ENCODE measurements at regions not wholly inside any gene's neighbourhood (a gene's known extent, or its start where the extent isn't known, plus 50 kb on each side); places are given as distances from the start of the nearest gene placed in this dataset.

DNA sequence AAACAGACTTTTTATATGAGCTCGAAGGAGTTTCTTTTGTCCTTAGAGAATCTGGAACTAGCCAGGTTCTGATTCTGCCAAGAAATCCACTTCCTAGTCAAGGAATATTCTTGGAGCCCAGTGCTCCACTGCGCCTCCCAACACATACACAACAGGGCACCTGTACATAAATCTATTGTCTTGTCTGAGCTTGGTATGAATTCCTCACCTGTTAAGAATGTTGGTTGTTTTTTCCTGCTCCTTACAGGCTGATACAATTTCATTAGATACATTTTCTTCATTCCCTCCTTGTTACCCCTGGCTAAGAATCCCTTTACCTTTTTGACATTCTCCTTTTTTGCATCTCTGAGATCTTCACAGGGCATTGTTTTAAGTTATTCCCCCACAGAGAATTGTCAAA, 56.0 kb upstream of the FZD7 start:
- no peak for DNase-seq (ENCODE audit: extremely low spot score, unreplicated experiment)
- H3K27ac Mint-ChIP-seq, result peak overlapping the region; percentile 87
- H3K9me3 Mint-ChIP-seq, result no peaks in the 10 kb centered on the region
- no peaks in the 10 kb centered on the region for H3K36me3 Mint-ChIP-seq
- H3K27me3 Mint-ChIP-seq, result no peaks in the 10 kb centered on the region
- TF ChIP-seq, protein P1, sequence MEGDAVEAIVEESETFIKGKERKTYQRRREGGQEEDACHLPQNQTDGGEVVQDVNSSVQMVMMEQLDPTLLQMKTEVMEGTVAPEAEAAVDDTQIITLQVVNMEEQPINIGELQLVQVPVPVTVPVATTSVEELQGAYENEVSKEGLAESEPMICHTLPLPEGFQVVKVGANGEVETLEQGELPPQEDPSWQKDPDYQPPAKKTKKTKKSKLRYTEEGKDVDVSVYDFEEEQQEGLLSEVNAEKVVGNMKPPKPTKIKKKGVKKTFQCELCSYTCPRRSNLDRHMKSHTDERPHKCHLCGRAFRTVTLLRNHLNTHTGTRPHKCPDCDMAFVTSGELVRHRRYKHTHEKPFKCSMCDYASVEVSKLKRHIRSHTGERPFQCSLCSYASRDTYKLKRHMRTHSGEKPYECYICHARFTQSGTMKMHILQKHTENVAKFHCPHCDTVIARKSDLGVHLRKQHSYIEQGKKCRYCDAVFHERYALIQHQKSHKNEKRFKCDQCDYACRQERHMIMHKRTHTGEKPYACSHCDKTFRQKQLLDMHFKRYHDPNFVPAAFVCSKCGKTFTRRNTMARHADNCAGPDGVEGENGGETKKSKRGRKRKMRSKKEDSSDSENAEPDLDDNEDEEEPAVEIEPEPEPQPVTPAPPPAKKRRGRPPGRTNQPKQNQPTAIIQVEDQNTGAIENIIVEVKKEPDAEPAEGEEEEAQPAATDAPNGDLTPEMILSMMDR (conservative IDR thresholded peaks at IDR 0.05), result no peak
- H3K4me3 Mint-ChIP-seq, result peak overlapping the region; percentile 45
- peaks cover 33% of the 10 kb centered on the region for H3K4me1 Mint-ChIP-seq (ENCODE audit: unreplicated experiment)

GRCh38 chr2:201978333-201978732, 55.3 kb upstream of the FZD7 start:
- H3K9me3 Mint-ChIP-seq, result no peaks in the 10 kb centered on the region
- H3K4me3 Mint-ChIP-seq, result no peak overlapping the region
- TF ChIP-seq, protein P1 (conservative IDR thresholded peaks at IDR 0.05), result no peak
- H3K4me1 Mint-ChIP-seq (ENCODE audit: unreplicated experiment), result peaks cover 33% of the 10 kb centered on the region
- no peak overlapping the region for H3K27ac Mint-ChIP-seq
- no peaks in the 10 kb centered on the region for H3K27me3 Mint-ChIP-seq
- no peaks in the 10 kb centered on the region for H3K36me3 Mint-ChIP-seq
- DNase-seq (ENCODE audit: extremely low spot score, unreplicated experiment), result no peak

GRCh38 chr2:201978986-201979385, 54.7 kb upstream of the FZD7 start:
- Mint-ChIP-seq H3K4me3 (no peak overlapping the region), H3K9me3 (no peaks in the 10 kb centered on the region), H3K36me3 (no peaks in the 10 kb centered on the region), H3K27ac (no peak overlapping the region), H3K27me3 (no peaks in the 10 kb centered on the region), H3K4me1 (ENCODE audit: unreplicated experiment) (peaks cover 38% of the 10 kb centered on the region)
- TF ChIP-seq, protein P1 (conservative IDR thresholded peaks at IDR 0.05), result no peak
- DNase-seq (ENCODE audit: extremely low spot score, unreplicated experiment), result no peak

- Mint-ChIP-seq H3K27ac (no peak overlapping the region), H3K9me3 (no peaks in the 10 kb centered on the region), H3K4me3 (no peak overlapping the region), H3K4me1 (ENCODE audit: unreplicated experiment) (peaks cover 33% of the 10 kb centered on the region), H3K36me3 (no peaks in the 10 kb centered on the region), H3K27me3 (no peaks in the 10 kb centered on the region)
- no peak for DNase-seq (ENCODE audit: extremely low spot score, unreplicated experiment)
- TF ChIP-seq, protein P1 (conservative IDR thresholded peaks at IDR 0.05), result no peak
Observed at GRCh38 chr2:201980389-201980821, 53.2 kb upstream of the FZD7 start.

DNA sequence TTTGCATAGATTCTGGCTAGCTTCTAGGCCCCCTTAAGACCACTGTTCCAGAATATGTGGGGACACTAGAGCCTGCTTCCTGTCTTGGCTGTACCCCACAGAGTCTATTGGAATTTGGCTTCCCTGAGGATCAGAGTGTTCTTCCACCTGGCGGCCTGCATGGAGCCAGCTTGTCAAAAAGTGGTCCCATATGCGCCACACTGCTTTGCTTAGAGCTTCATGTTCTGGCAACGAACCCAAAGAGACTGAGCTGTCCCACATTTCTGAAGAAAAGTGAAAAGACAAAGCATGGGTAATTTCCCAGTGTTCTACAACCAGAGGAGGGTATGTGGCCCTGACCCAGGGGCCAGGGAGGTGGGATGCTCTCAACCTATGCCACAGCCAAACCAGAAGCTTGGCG, 52.7 kb upstream of the FZD7 start:
- no peaks in the 10 kb centered on the region for H3K27me3 Mint-ChIP-seq

More for the DNA sequence above, 52.7 kb upstream of the FZD7 start:
- TF ChIP-seq, protein P1 (conservative IDR thresholded peaks at IDR 0.05), result no peak
- Mint-ChIP-seq H3K27ac (no peak overlapping the region), H3K4me3 (no peak overlapping the region), H3K36me3 (no peaks in the 10 kb centered on the region), H3K9me3 (no peaks in the 10 kb centered on the region), H3K4me1 (ENCODE audit: unreplicated experiment) (peaks cover 34% of the 10 kb centered on the region)
- no peak for DNase-seq (ENCODE audit: extremely low spot score, unreplicated experiment)
